SIG-M5 treated with dmso at 0.1 percent for 504 hours (cell line): ENCODE measurements at regions not wholly inside any gene's neighbourhood (a gene's known extent, or its start where the extent isn't known, plus 50 kb on each side); places are given as distances from the start of the nearest gene placed in this dataset.

Source experiments
- DNase-seq: peaks from one replicate; lab custom pipeline; 2025; ENCODE audit not compliant: unreplicated experiment; lab: John Stamatoyannopoulos, UW

DNA sequence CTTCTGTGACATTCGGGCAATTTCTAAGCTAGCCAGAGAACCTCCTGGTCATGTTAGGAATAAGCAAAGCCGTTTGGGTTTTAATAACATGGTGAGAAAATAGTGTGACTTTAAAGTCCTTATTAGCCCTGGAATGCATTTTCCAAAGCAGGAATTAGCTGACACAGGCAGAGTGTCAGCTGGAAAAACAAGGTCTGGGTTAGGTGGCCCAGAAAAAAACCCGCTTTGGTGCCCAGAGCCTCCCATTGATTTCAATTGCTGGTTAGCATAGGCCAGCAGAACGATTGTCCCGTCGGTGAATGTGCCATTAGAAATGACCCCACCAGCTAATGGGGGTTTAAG lies 62.1 kb upstream of the CPEB4 start:
- no peak for DNase-seq

DNA sequence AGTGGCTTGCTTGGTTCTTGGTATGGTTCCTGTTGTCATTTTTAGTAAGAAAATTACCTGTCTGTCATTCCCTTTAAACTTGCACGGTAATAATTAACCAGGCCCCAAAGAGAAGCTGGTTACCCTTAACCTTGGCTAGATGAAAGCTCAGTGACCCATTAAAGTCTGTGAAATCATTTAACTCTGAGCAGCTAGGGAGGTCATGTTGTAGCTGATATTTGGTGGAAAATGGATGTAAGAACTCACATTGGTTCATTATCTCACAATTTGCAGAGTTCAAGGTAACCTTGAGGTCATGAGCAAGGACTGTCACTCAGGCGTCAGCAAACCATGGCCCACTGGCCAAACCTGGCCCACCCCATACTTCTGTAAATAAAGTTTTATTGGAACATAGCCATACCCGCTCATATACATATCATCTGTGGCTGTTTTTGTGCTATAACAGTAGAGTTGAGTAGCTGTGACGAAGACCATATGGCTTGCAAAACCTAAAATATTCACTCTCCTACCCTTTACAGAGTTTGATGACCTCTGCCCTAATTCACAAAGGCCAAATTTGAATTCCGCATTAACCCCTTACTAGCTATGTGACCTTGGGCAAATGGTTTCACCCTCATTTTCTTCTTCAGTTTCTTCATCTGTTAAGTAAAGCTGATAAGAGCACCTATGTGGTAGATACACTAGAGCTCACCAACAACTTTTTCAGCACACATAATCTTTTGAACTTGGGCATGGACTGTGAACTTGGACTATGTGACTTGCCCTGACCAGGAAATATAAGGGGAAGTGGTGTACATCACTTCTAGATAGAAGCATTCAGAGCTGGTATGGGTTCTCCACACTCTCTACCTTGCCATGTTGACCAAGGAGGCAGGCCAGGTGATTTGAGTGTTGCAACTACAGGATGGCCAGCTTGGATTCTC lies 61.5 kb upstream of the CPEB4 start:
- DNase-seq: no peak

GRCh38 chr5:173828952-173829351 lies 59.2 kb upstream of the CPEB4 start:
- no peak for DNase-seq

DNA sequence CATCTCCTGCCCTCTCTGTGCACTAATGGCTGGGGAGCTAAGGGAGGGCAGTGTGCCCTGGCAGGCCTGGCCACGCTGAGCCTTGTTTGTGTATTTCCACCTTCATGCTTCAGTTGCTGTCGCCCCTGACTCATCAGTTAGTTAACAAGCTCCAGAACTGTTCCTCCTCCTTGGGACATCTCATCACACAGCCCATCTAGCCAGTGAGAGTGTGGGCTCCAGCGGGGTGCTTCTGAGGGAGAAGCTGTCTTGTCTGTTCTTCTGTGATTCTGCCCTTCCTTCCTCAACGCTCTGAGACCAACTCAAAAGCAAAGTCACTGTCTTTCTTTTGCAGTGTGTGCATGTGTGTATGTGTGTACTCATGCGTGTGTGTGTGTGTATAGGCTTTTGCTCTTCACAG lies 58.3 kb upstream of the CPEB4 start:
- DNase-seq: no peak

GRCh38 chr5:173830421-173830820 lies 57.7 kb upstream of the CPEB4 start:
- DNase-seq: no peak

DNA sequence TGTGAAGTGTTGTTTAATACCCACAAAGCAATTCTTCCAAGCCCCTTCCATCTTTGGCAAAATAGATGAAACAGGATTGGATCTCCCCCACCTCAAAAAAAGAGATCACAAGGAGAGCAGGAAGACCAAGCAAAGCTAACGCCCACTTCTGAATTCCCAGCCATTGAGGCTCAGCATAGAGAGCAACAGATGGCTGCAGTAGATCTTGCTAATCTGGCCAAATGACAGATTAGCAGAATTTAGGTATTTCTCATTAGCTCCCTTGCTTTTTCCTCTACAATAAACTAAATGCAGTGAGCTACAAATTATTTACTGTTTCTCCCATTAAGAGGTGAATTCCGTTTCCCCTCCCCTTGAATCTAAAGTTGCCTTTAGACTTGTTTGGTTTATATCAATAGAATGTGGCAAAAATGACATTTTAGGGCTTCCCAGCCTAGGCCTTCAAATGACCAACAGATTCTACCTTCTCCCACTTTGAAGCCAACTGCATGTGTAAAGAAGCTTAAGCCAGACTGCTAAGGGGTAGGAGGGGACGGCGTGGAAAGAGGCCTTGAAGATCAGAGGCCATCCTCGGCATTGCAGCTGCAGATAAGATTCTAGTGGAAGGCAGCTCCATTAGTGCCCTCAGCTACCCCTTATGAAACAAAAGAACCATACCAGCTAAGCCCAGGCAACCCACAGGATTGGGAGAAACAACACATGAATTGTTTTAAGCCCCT lies 56.8 kb upstream of the CPEB4 start:
- no peak for DNase-seq

GRCh38 chr5:173832386-173832785 lies 55.8 kb upstream of the CPEB4 start:
- no peak for DNase-seq

DNA sequence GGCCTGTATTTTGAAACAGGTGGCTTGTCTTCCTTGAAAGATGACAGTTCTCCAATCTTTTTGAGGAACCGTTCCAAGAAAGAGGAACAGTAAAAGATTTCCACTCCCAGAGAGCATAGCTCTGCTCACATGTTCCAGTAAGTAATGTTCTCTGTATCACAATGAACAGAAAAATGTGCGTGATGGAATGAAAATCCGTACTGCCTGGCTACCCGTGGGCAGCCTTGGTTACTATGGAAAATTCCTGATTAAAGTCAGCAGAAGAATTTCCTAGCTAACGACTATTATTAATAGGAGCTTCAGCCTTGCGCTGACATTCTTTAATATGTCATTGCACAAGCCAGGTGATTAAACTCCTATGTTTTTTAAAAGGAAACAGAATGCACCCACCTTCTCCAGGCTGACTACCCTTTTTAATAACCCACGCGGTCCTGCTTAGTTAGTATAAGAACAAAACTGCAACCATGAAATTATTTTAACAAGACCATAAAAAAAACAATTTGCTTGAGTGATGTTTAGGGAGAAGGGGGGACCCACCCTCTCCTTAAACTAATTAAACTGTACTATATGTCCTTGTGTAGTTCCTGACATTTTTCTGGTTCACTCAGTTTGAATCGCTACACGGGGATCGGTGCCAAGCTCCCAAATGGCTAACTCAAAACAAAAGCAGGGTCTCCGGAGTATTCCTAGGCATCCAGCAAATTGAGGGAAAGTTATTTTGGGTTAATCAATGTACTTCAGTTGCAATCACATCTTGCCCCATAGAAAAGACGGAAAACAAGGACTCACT lies 54.8 kb upstream of the CPEB4 start:
- DNase-seq: peak; percentile 11

GRCh38 chr5:173834071-173834771 lies 53.9 kb upstream of the CPEB4 start:
- DNase-seq: no peak

DNA sequence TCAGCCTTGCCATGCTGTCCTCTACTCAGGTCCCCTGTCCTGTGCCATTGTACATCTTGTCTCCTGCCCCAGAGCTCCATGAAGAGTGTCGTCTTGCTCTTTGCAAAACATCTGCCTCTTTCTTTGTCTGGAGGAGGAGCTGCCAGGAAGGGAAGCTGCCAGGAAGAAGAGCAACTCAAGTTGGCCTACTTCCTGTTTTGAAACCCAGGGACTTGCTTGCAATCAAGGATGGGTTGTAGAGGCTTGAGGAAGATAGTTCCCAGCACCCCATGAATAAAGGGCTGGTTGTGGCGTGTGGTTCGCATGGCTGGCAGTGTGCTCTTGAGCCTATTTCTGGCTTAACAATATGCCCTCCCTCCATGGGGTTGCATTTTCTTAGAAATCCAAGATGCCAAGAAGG lies 53.0 kb upstream of the CPEB4 start:
- peak; percentile 26 for DNase-seq

GRCh38 chr5:173835661-173836060 lies 52.5 kb upstream of the CPEB4 start:
- DNase-seq: no peak

GRCh38 chr5:173837654-173838053 lies 50.5 kb upstream of the CPEB4 start:
- DNase-seq: no peak
